ENCODE measurements at regions not wholly inside any gene's neighbourhood (a gene's known extent, or its start where the extent isn't known, plus 50 kb on each side); places are given as distances from the start of the nearest gene placed in this dataset.

DNA sequence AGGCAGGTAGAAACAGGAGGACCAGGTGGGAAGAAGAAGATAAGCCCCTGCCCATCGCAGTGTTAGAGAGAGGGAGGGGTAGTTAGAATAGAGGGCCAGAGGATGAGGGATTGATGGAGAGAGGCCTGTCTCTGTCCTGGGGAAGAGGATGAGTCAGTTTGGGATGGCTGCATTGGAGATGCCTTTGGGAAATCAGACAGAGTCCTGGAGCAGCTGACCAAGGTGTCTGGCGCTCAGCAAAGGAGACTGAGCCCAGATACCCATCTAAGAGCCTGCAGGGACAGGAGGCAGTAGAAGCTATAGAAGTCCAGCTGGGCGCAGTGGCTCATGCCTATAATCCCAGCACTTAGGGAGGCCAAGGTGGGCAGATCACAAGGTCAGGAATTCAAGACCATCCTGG, 177.8 kb upstream of the HAAO start:
- ATAC-seq (no peak), DNase-seq (no peak)
- Histone ChIP-seq H3K27me3 (no peaks in the 10 kb centered on the region), H3K9me3 (no peaks in the 10 kb centered on the region), H3K4me3 (no peak overlapping the region), H3K4me1 (peaks cover 16 to 30% of the 10 kb centered on the region in 2 donors), H3K36me3 (no peaks in the 10 kb centered on the region), H3K27ac (no peak overlapping the region)
- intact Hi-C loops (cut with DNase I; ENCODE audit: low total_unique reads) = no loop called here
- in situ Hi-C loops (cut with MboI; ENCODE audit: low sequenced_read_pairs in 4 of 4) = loop anchor here in 3 of 4 donors (5.0 to 10.0 kb wide), 4 partner anchors 255 to 515 kb away; partner anchors contain the start of gene ZFP36L2 (in 1 of the 3)
- no peak for TF ChIP-seq POLR2A (IDR thresholded peaks at IDR 0.05)
- TF ChIP-seq, protein P1, sequence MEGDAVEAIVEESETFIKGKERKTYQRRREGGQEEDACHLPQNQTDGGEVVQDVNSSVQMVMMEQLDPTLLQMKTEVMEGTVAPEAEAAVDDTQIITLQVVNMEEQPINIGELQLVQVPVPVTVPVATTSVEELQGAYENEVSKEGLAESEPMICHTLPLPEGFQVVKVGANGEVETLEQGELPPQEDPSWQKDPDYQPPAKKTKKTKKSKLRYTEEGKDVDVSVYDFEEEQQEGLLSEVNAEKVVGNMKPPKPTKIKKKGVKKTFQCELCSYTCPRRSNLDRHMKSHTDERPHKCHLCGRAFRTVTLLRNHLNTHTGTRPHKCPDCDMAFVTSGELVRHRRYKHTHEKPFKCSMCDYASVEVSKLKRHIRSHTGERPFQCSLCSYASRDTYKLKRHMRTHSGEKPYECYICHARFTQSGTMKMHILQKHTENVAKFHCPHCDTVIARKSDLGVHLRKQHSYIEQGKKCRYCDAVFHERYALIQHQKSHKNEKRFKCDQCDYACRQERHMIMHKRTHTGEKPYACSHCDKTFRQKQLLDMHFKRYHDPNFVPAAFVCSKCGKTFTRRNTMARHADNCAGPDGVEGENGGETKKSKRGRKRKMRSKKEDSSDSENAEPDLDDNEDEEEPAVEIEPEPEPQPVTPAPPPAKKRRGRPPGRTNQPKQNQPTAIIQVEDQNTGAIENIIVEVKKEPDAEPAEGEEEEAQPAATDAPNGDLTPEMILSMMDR (IDR thresholded peaks at IDR 0.05 in 4 of 5, conservative IDR thresholded peaks at IDR 0.05 in 1 of 5) = no peak

DNA sequence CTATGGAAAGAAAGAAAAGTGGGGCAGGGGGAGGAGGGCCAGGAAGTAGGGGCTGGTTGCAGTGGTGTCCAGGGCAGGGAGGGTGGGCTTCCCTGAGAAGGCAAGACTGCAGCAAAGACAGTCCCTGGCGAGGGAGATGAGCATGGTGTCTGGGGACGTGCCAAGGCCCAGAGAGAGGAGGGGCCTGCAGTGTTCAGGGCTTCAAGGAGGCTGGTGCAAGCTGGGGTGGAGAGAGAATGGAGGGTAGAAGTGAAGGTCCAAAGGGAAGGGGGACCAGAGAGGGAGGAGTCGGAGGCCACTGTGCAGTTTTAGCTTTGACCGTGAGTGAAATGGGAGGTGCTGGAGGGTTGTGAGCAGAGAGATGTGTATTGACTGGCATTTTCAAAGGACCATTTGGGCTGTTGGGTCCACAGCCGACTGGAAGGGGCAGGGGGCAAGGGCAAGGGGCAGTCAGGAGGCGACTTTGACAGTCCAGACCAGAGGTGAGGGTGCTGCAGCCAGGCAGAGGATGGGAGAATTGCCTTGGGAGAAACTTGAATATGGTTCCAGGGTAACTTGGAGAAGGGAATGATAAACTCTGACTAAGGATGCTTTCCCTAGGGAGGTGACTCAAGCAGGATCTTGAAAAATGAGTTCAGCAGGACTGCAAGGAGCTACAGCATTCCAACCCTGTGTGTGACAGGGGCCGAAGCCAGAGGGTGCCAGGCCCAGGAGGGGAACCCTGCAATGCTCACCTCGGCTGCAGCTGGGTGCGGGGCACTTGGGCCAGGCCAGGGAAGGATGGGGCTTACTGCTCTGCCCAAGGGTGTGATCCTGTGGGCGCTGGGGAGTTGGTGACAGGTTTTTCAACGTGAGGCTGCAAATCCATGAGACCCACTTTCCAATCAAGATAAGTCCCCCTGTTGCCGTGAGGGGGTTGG, 177.1 kb upstream of the HAAO start:
- in situ Hi-C loops (cut with MboI; ENCODE audit: low sequenced_read_pairs in 4 of 4) = loop anchor here in 3 of 4 donors (5.0 to 10.0 kb wide), 4 partner anchors 255 to 515 kb away; partner anchors contain the start of gene ZFP36L2 (in 1 of the 3)
- peaks cover 18 to 32% of the 10 kb centered on the region in 2 donors for H3K4me1 ChIP-seq
- intact Hi-C loops (cut with DNase I; ENCODE audit: low total_unique reads) = no loop called here
- H3K9me3 ChIP-seq = no peaks in the 10 kb centered on the region
- no peak for TF ChIP-seq POLR2A (IDR thresholded peaks at IDR 0.05)
- TF ChIP-seq, protein P1 (IDR thresholded peaks at IDR 0.05 in 4 of 5, conservative IDR thresholded peaks at IDR 0.05 in 1 of 5) = no peak
- peak in 1 of 2 donors; percentile 44 for ATAC-seq
- H3K27me3 ChIP-seq = no peaks in the 10 kb centered on the region
- no peak overlapping the region for H3K4me3 ChIP-seq
- H3K36me3 ChIP-seq = no peaks in the 10 kb centered on the region
- no peak for DNase-seq
- peak overlapping the region; percentile 18 to 73 (median 28) for H3K27ac ChIP-seq

DNA sequence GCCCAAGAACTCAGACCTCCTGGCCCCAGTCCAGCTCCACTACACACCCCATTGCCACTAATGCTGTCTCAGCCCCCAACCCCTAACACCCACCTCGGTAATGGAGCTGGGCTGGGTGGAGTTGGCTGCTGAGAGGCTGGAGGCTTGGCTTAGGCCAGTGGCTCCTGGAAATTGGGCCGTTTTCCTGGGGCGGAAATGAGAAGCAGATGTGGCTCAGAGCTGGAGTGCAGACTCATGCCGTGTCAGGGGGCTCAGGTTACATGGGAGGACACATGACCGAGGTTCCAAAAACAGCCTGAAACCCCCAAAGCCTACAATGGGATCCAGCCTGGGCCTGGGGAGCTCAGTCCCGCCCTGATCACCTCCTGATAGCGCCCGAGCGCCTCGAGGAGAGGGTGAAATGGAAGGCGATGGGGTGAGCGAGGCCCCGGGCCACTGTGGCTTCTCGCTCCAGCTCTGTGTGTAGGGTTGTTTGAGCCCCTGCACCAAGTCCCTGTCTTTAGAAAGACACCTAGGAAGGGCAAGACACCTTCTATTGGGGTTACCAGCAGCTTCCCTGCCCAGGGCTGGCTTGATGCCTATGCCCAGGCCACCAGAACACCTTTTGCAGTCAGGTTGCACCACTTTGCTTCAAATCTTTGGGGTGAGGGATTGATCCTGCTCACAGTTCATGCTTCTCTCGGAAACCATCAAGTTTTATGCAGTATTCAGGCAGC, 175.7 kb upstream of the HAAO start:
- Histone ChIP-seq H3K36me3 (no peaks in the 10 kb centered on the region), H3K27me3 (no peaks in the 10 kb centered on the region), H3K4me3 (no peak overlapping the region), H3K27ac (peak overlapping the region; percentile 53 to 73 (median 66)), H3K4me1 (peaks cover 22 to 39% of the 10 kb centered on the region in 2 donors), H3K9me3 (no peaks in the 10 kb centered on the region)
- TF ChIP-seq, protein P1 (IDR thresholded peaks at IDR 0.05 in 4 of 5, conservative IDR thresholded peaks at IDR 0.05 in 1 of 5) = no peak
- no peak for TF ChIP-seq POLR2A (IDR thresholded peaks at IDR 0.05)
- DNase-seq = peak; percentile 58 to 78
- intact Hi-C loops (cut with DNase I; ENCODE audit: low total_unique reads) = no loop called here
- in situ Hi-C loops (cut with MboI; ENCODE audit: low sequenced_read_pairs in 4 of 4) = no loop called here
- peak; percentile 41 to 71 for ATAC-seq

DNA sequence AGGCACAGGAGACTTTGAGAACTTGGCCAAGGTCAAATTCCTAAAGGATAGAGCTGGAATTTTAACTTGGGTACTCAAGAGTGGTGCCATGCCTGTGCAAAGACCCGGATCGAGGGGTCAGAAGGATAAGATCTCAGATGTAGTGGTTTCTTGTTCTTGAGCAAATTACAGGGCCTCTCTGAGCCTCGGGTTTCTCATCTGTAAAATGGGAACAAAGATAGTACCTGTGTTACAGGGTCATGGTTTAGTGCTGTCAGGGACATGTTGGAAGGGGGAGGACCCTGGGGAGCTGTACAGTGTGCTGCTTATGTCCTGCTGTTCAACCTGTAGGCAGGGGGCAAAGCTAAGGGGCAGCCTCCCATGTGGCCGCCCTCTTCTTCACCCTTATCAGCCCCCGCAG, 173.5 kb upstream of the HAAO start:
- in situ Hi-C loops (cut with MboI; ENCODE audit: low sequenced_read_pairs in 4 of 4) (no loop called here), intact Hi-C loops (cut with DNase I; ENCODE audit: low total_unique reads) (no loop called here)
- DNase-seq = no peak
- Histone ChIP-seq H3K36me3 (no peaks in the 10 kb centered on the region), H3K27me3 (no peaks in the 10 kb centered on the region), H3K9me3 (no peaks in the 10 kb centered on the region), H3K27ac (peak overlapping the region in 1 of 4 donors; percentile 71), H3K4me1 (peaks cover 38 to 59% of the 10 kb centered on the region in 2 donors), H3K4me3 (no peak overlapping the region)
- no peak for ATAC-seq
- TF ChIP-seq, protein P1 (IDR thresholded peaks at IDR 0.05 in 4 of 5, conservative IDR thresholded peaks at IDR 0.05 in 1 of 5) = no peak
- TF ChIP-seq POLR2A (IDR thresholded peaks at IDR 0.05) = no peak

All from gastrocnemius medialis (tissue), 4 donors.